HG03108 (cell line): ENCODE measurements at regions not wholly inside any gene's neighbourhood (a gene's known extent, or its start where the extent isn't known, plus 50 kb on each side); places are given as distances from the start of the nearest gene placed in this dataset.
"Not testable (repeated sequence)": the region's sequence is repeated elsewhere in the genome, so short reads cannot be mapped to it uniquely, and the experiment has no call there.

Experiments
- ATAC-seq: cut with Tn5 transposase; IDR thresholded peaks from one replicate; pipeline ENCODE4 v1.9.1; 2021; ENCODE audit warnings: moderate library complexity; ENCODE audit not compliant: unreplicated experiment

- ATAC-seq = no peak
Measured at GRCh38 chr13:80946008-80946802, 605.3 kb upstream of the SPRY2 start.

DNA sequence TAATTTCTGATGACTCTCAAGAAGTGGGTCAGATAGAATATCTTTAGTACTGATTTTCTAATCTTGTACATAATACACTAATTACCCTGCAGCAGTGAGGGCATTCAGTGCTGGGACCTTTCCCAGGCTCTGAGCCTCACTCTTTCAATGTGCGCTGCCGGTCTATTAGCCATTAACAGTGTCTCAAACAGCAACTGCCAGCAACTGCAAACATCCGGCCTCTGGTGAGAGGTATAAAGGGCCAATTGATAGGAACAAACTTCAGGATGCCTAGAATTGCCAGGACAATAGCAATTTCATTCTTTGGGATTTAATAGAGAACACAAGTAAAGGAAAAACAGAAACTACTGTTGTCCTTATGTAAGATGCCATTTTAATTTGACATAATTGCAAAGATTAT, 604.4 kb upstream of the SPRY2 start:
- no peak for ATAC-seq

- no peak for ATAC-seq
Measured at GRCh38 chr13:80939581-80939980, 598.7 kb upstream of the SPRY2 start.

- no peak for ATAC-seq
Measured at GRCh38 chr13:80931766-80932165, 590.8 kb upstream of the SPRY2 start.

DNA sequence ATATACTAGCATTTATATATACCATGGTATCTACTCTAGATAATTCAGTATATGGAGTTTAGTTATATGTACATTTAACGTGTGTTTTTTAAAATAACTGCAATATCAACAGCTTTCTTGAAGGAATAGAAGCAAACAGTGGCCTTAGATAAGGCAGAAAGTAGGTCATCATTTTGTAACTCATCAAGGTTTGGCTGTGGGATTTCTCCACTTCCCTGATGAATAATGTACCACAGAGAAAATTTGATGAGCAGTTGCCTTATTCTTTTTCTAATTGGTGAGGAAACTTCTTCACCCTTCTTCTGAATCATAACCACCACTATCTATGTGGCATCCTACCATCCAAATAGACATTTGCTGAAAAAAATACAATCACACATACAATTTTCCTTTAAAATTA, 590.2 kb upstream of the SPRY2 start:
- ATAC-seq = no peak

- ATAC-seq = no peak
Measured at GRCh38 chr13:80928241-80928640, 587.3 kb upstream of the SPRY2 start.

- not testable (repeated sequence) for ATAC-seq
Measured at GRCh38 chr13:80926024-80926423, 585.1 kb upstream of the SPRY2 start.

GRCh38 chr13:80924596-80924995, 583.7 kb upstream of the SPRY2 start:
- ATAC-seq = no peak

GRCh38 chr13:80923907-80924306, 583.0 kb upstream of the SPRY2 start:
- no peak for ATAC-seq

DNA sequence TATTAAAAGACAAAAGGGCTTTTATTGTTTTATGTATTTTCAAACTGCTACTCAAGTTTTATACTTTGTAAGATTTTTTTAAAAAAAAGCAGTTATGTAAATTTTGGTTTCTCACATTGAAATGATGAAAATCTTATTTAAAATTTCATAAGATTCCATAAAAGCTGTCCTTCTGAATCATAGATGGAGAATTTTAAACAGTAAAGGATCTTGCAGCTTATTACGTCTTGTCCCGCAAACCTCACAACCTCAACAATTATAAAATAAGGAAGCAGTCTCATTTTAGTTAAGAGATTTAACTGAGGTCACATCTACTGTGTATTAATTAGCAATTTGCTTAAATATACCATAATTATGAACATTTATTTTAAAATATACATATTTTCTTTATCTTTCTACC, 581.0 kb upstream of the SPRY2 start:
- no peak for ATAC-seq

DNA sequence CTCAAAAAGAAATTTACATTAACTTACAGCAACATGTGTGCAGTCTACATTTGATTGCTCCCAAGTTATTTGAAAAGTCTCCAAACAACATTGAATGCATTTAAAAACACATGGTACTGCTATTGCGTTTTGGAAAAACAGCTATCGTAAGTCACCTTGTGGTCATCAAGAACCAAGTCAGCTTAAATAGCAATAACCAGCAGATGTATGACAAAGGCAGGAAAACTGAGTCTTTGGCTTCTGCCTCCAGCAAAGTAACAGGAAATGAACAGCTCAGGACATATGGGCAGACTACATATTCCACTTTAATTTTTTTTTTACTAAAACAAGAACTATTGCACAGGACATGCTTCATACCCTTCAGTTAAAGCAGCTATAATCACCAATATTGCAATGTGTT, 580.6 kb upstream of the SPRY2 start:
- ATAC-seq = no peak

GRCh38 chr13:80906860-80907259, 565.9 kb upstream of the SPRY2 start:
- ATAC-seq = no peak

DNA sequence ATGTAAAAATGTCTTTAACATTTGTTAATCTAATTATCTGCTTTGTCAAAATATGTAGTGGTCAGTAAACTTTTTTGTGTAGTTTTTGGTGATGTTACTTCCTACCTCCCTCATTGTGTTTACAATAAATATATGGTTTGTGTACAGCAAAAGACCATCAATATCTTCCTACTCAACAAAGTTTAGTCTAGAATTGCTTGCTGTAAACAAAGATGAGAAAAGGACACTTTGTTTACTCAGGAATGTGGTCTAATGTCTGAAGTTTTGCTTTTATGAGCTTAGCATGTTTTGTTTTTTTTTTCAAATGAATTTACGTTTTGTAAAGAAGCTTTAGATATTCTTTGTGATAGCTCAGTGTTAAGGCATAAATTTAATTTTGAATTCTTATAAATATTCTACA, 563.5 kb upstream of the SPRY2 start:
- no peak for ATAC-seq

DNA sequence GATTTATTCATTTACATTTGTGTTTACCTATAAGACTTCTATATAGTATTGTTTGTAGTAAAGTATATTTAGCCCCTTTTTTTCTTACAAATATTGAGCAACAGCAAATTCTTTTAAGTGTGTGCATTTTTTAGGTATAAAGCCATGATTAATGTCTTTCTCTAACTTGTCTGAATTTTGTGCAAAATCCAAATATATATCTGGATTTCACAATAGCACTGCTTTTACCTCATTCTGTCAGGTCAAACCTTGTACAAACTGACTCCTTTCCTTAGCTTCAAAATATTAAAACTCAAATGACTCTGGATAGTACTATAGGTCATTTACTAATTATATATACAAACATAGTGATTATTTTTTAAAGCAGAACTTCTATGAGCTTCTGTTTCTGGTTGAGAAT, 563.0 kb upstream of the SPRY2 start:
- no peak for ATAC-seq

- ATAC-seq = no peak
Measured at GRCh38 chr13:80901530-80901929, 560.6 kb upstream of the SPRY2 start.

GRCh38 chr13:80901111-80901510, 560.2 kb upstream of the SPRY2 start:
- ATAC-seq = no peak

GRCh38 chr13:80900561-80900960, 559.6 kb upstream of the SPRY2 start:
- ATAC-seq = no peak

GRCh38 chr13:80897641-80898040, 556.7 kb upstream of the SPRY2 start:
- not testable (repeated sequence) for ATAC-seq

GRCh38 chr13:80894917-80895316, 554.0 kb upstream of the SPRY2 start:
- ATAC-seq = no peak

DNA sequence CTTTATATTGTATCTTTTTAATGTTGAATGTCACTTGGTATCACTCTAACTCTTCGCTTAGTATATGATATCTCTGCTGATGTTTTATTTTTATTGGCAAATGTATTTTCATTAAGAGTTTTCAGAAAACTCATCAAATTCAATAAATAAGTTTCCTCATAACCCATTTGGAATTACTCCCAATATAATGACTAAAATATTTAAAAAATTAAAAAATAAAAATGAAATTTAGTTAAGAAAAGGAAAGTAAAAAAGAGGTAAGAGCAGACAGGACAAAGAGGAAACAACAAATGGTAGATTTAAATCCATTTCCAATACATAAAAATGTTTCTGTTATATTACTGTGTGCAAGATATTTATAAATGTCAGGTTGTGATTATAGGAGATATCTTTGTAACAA, 548.9 kb upstream of the SPRY2 start:
- no peak for ATAC-seq

GRCh38 chr13:80888390-80888789, 547.5 kb upstream of the SPRY2 start:
- ATAC-seq = no peak

GRCh38 chr13:80884056-80884785, 543.3 kb upstream of the SPRY2 start:
- ATAC-seq = no peak
